ENCODE measurements at regions not wholly inside any gene's neighbourhood (a gene's known extent, or its start where the extent isn't known, plus 50 kb on each side); places are given as distances from the start of the nearest gene placed in this dataset.

GRCh38 chr2:156845806-156846558 is 409.8 kb downstream of the GPD2 start:
- no peak overlapping the region for H3K4me3 ChIP-seq (ENCODE audit: insufficient read depth in 1 of 2, low read depth in 1 of 2, low read length in 2 of 2)
- H3K4me2 ChIP-seq (ENCODE audit: low read length, poor library complexity, severe bottlenecking), result no peak overlapping the region
- no peaks in the 10 kb centered on the region for H3K4me1 ChIP-seq (ENCODE audit: control insufficient read depth, insufficient read depth, low read depth, low read length)
- H2AFZ ChIP-seq (ENCODE audit: low read depth, low read length), result no peak overlapping the region
- no peak overlapping the region for H3K4ac ChIP-seq (ENCODE audit: low read depth in 1 of 2, low read length in 2 of 2)
- H3K18ac ChIP-seq (ENCODE audit: low read depth in 1 of 2, low read length in 2 of 2), result peak overlapping the region in 1 of 2 experiments; percentile 2
- H2BK5ac ChIP-seq (ENCODE audit: low read depth, low read length, poor library complexity, severe bottlenecking), result no peak overlapping the region
- H3K27ac ChIP-seq (ENCODE audit: low read length, poor library complexity, severe bottlenecking), result no peak overlapping the region
- no peak overlapping the region for H2AK5ac ChIP-seq (ENCODE audit: low read length, severe bottlenecking)
- WGBS, result 48% methylated on average over 4 of the region's 4 CpGs
- no peaks in the 10 kb centered on the region for H3K9me3 ChIP-seq (ENCODE audit: control insufficient read depth, low read length)
- no peaks in the 10 kb centered on the region for H3K27me3 ChIP-seq (ENCODE audit: control insufficient read depth in 1 of 2, insufficient read depth in 1 of 2, low read length in 2 of 2)
- H3K14ac ChIP-seq (ENCODE audit: low read length in 2 of 2), result no peak overlapping the region
- DNase-seq, result peak; percentile 41
- H3K23ac ChIP-seq (ENCODE audit: low read length in 2 of 2), result no peak overlapping the region
- no peaks in the 10 kb centered on the region for H3K79me1 ChIP-seq (replicated peaks; ENCODE audit: low read length, poor library complexity, severe bottlenecking)
- no peak overlapping the region for H2BK15ac ChIP-seq (ENCODE audit: low read depth, poor library complexity, severe bottlenecking)
- no peak overlapping the region for H4K8ac ChIP-seq (ENCODE audit: low read length)
- H2BK12ac ChIP-seq (ENCODE audit: low read length in 2 of 2), result no peak overlapping the region
- H3K9ac ChIP-seq (ENCODE audit: low read length), result no peak overlapping the region
- H4K91ac ChIP-seq (ENCODE audit: low read length), result no peak overlapping the region
- no peaks in the 10 kb centered on the region for H3K36me3 ChIP-seq (ENCODE audit: control insufficient read depth in 1 of 2, insufficient read depth in 2 of 2, low read depth in 1 of 2, low read length in 2 of 2)
- H2BK120ac ChIP-seq (ENCODE audit: low read depth, low read length), result no peak overlapping the region

- no peaks in the 10 kb centered on the region for H3K9me3 ChIP-seq (ENCODE audit: control insufficient read depth, low read length)
- no peak overlapping the region for H3K23ac ChIP-seq (ENCODE audit: low read length in 2 of 2)
- no peak overlapping the region for H3K14ac ChIP-seq (ENCODE audit: low read length in 2 of 2)
- H3K4me3 ChIP-seq (ENCODE audit: insufficient read depth in 1 of 2, low read depth in 1 of 2, low read length in 2 of 2), result no peak overlapping the region
- WGBS, result 92% methylated on average over 4 of the region's 4 CpGs
- H3K79me1 ChIP-seq (replicated peaks; ENCODE audit: low read length, poor library complexity, severe bottlenecking), result no peaks in the 10 kb centered on the region
- no peak overlapping the region for H3K4me2 ChIP-seq (ENCODE audit: low read length, poor library complexity, severe bottlenecking)
- H2BK12ac ChIP-seq (ENCODE audit: low read length in 2 of 2), result no peak overlapping the region
- no peak overlapping the region for H2BK5ac ChIP-seq (ENCODE audit: low read depth, low read length, poor library complexity, severe bottlenecking)
- H4K91ac ChIP-seq (ENCODE audit: low read length), result no peak overlapping the region
- H3K27ac ChIP-seq (ENCODE audit: low read length, poor library complexity, severe bottlenecking), result no peak overlapping the region
- no peaks in the 10 kb centered on the region for H3K4me1 ChIP-seq (ENCODE audit: control insufficient read depth, insufficient read depth, low read depth, low read length)
- DNase-seq, result no peak
- H2BK15ac ChIP-seq (ENCODE audit: low read depth, poor library complexity, severe bottlenecking), result no peak overlapping the region
- H3K18ac ChIP-seq (ENCODE audit: low read depth in 1 of 2, low read length in 2 of 2), result no peak overlapping the region
- no peaks in the 10 kb centered on the region for H3K27me3 ChIP-seq (ENCODE audit: control insufficient read depth in 1 of 2, insufficient read depth in 1 of 2, low read length in 2 of 2)
- no peak overlapping the region for H3K9ac ChIP-seq (ENCODE audit: low read length)
- H2AK5ac ChIP-seq (ENCODE audit: low read length, severe bottlenecking), result no peak overlapping the region
- H2BK120ac ChIP-seq (ENCODE audit: low read depth, low read length), result no peak overlapping the region
- no peak overlapping the region for H3K4ac ChIP-seq (ENCODE audit: low read depth in 1 of 2, low read length in 2 of 2)
- H2AFZ ChIP-seq (ENCODE audit: low read depth, low read length), result no peak overlapping the region
- no peak overlapping the region for H4K8ac ChIP-seq (ENCODE audit: low read length)
- no peaks in the 10 kb centered on the region for H3K36me3 ChIP-seq (ENCODE audit: control insufficient read depth in 1 of 2, insufficient read depth in 2 of 2, low read depth in 1 of 2, low read length in 2 of 2)
Measured at GRCh38 chr2:156852210-156852609, 405.3 kb upstream of the GALNT5 start.

- Histone ChIP-seq H2AFZ (ENCODE audit: low read depth, low read length) (no peak overlapping the region), H3K79me1 (replicated peaks; ENCODE audit: low read length, poor library complexity, severe bottlenecking) (no peaks in the 10 kb centered on the region), H2BK12ac (ENCODE audit: low read length in 2 of 2) (no peak overlapping the region), H3K27me3 (ENCODE audit: control insufficient read depth in 1 of 2, insufficient read depth in 1 of 2, low read length in 2 of 2) (no peaks in the 10 kb centered on the region), H3K14ac (ENCODE audit: low read length in 2 of 2) (no peak overlapping the region), H2BK120ac (ENCODE audit: low read depth, low read length) (no peak overlapping the region), H2BK15ac (ENCODE audit: low read depth, poor library complexity, severe bottlenecking) (no peak overlapping the region), H4K91ac (ENCODE audit: low read length) (no peak overlapping the region), H4K8ac (ENCODE audit: low read length) (no peak overlapping the region), H2BK5ac (ENCODE audit: low read depth, low read length, poor library complexity, severe bottlenecking) (no peak overlapping the region), H2AK5ac (ENCODE audit: low read length, severe bottlenecking) (no peak overlapping the region), H3K18ac (ENCODE audit: low read depth in 1 of 2, low read length in 2 of 2) (no peak overlapping the region), H3K4me1 (ENCODE audit: control insufficient read depth, insufficient read depth, low read depth, low read length) (no peaks in the 10 kb centered on the region), H3K23ac (ENCODE audit: low read length in 2 of 2) (no peak overlapping the region), H3K9me3 (ENCODE audit: control insufficient read depth, low read length) (no peaks in the 10 kb centered on the region), H3K36me3 (ENCODE audit: control insufficient read depth in 1 of 2, insufficient read depth in 2 of 2, low read depth in 1 of 2, low read length in 2 of 2) (no peaks in the 10 kb centered on the region), H3K4ac (ENCODE audit: low read depth in 1 of 2, low read length in 2 of 2) (no peak overlapping the region), H3K4me2 (ENCODE audit: low read length, poor library complexity, severe bottlenecking) (no peak overlapping the region), H3K9ac (ENCODE audit: low read length) (no peak overlapping the region), H3K27ac (ENCODE audit: low read length, poor library complexity, severe bottlenecking) (no peak overlapping the region), H3K4me3 (ENCODE audit: insufficient read depth in 1 of 2, low read depth in 1 of 2, low read length in 2 of 2) (no peak overlapping the region)
- no peak for DNase-seq
Measured at GRCh38 chr2:156852681-156853080, 404.8 kb upstream of the GALNT5 start.

GRCh38 chr2:156864325-156864724 is 393.2 kb upstream of the GALNT5 start:
- Histone ChIP-seq H3K9ac (ENCODE audit: low read length) (no peak overlapping the region), H2BK5ac (ENCODE audit: low read depth, low read length, poor library complexity, severe bottlenecking) (no peak overlapping the region), H4K91ac (ENCODE audit: low read length) (no peak overlapping the region), H2AFZ (ENCODE audit: low read depth, low read length) (no peak overlapping the region), H3K4ac (ENCODE audit: low read depth in 1 of 2, low read length in 2 of 2) (no peak overlapping the region), H2AK5ac (ENCODE audit: low read length, severe bottlenecking) (no peak overlapping the region), H3K4me3 (ENCODE audit: insufficient read depth in 1 of 2, low read depth in 1 of 2, low read length in 2 of 2) (no peak overlapping the region), H3K4me2 (ENCODE audit: low read length, poor library complexity, severe bottlenecking) (no peak overlapping the region), H3K9me3 (ENCODE audit: control insufficient read depth, low read length) (no peaks in the 10 kb centered on the region), H3K4me1 (ENCODE audit: control insufficient read depth, insufficient read depth, low read depth, low read length) (no peaks in the 10 kb centered on the region), H3K18ac (ENCODE audit: low read depth in 1 of 2, low read length in 2 of 2) (no peak overlapping the region), H3K23ac (ENCODE audit: low read length in 2 of 2) (no peak overlapping the region), H3K27me3 (ENCODE audit: control insufficient read depth in 1 of 2, insufficient read depth in 1 of 2, low read length in 2 of 2) (no peaks in the 10 kb centered on the region), H2BK15ac (ENCODE audit: low read depth, poor library complexity, severe bottlenecking) (no peak overlapping the region), H3K27ac (ENCODE audit: low read length, poor library complexity, severe bottlenecking) (no peak overlapping the region), H3K14ac (ENCODE audit: low read length in 2 of 2) (no peak overlapping the region), H2BK12ac (ENCODE audit: low read length in 2 of 2) (no peak overlapping the region), H3K36me3 (ENCODE audit: control insufficient read depth in 1 of 2, insufficient read depth in 2 of 2, low read depth in 1 of 2, low read length in 2 of 2) (no peaks in the 10 kb centered on the region), H4K8ac (ENCODE audit: low read length) (no peak overlapping the region), H2BK120ac (ENCODE audit: low read depth, low read length) (no peak overlapping the region), H3K79me1 (replicated peaks; ENCODE audit: low read length, poor library complexity, severe bottlenecking) (no peaks in the 10 kb centered on the region)
- WGBS, result 94% methylated on average over 2 of the region's 2 CpGs
- DNase-seq, result no peak
